ENCODE measurements at regions not wholly inside any gene's neighbourhood (a gene's known extent, or its start where the extent isn't known, plus 50 kb on each side); places are given as distances from the start of the nearest gene placed in this dataset.

GRCh38 chr5:145551714-145552113 lies 283.4 kb downstream of the PRELID2 start:
- Histone ChIP-seq H3K9me3 (replicated peaks in 1 of 3) (no peaks in the 10 kb centered on the region), H3K36me3 (replicated peaks in 1 of 2) (no peaks in the 10 kb centered on the region), H3K27me3 (no peaks in the 10 kb centered on the region), H3K27ac (no peak overlapping the region), H3K4me3 (no peak overlapping the region), H3K4me1 (replicated peaks in 1 of 2) (no peaks in the 10 kb centered on the region)
- TF ChIP-seq CTCF (IDR thresholded peaks at IDR 0.05) (no peak), POLR2A (IDR thresholded peaks at IDR 0.05) (no peak)
- intact Hi-C loops (cut with DNase I): no loop called here
- DNase-seq: no peak
- WGBS, 4 donors: 73 to 91% (median 82%) methylated on average over 1 of the region's 1 CpG

- intact Hi-C loops (cut with DNase I): no loop called here
- no peak for TF ChIP-seq CTCF (IDR thresholded peaks at IDR 0.05)
- TF ChIP-seq POLR2A (IDR thresholded peaks at IDR 0.05): no peak
- DNase-seq: no peak
Observed at GRCh38 chr5:145548097-145548496, 287.0 kb downstream of the PRELID2 start.

GRCh38 chr5:145544401-145544800 lies 290.7 kb downstream of the PRELID2 start:
- H3K4me1 ChIP-seq (replicated peaks in 1 of 2): no peaks in the 10 kb centered on the region
- H3K4me3 ChIP-seq: no peak overlapping the region
- H3K36me3 ChIP-seq (replicated peaks in 1 of 2): no peaks in the 10 kb centered on the region
- DNase-seq: no peak
- intact Hi-C loops (cut with DNase I): no loop called here
- TF ChIP-seq POLR2A (IDR thresholded peaks at IDR 0.05) (no peak), CTCF (IDR thresholded peaks at IDR 0.05) (no peak)
- H3K9me3 ChIP-seq (replicated peaks in 1 of 3): no peaks in the 10 kb centered on the region
- no peaks in the 10 kb centered on the region for H3K27me3 ChIP-seq
- H3K27ac ChIP-seq: no peak overlapping the region

More at GRCh38 chr5:145548097-145548496, 287.0 kb downstream of the PRELID2 start:
- no peak overlapping the region for H3K4me3 ChIP-seq
- no peak overlapping the region for H3K27ac ChIP-seq
- no peaks in the 10 kb centered on the region for H3K27me3 ChIP-seq
- no peaks in the 10 kb centered on the region for H3K36me3 ChIP-seq (replicated peaks in 1 of 2)
- H3K4me1 ChIP-seq (replicated peaks in 1 of 2): no peaks in the 10 kb centered on the region
- no peaks in the 10 kb centered on the region for H3K9me3 ChIP-seq (replicated peaks in 1 of 3)

- TF ChIP-seq POLR2A (IDR thresholded peaks at IDR 0.05) (no peak), CTCF (IDR thresholded peaks at IDR 0.05) (no peak)
- no peak for DNase-seq
- no peaks in the 10 kb centered on the region for H3K9me3 ChIP-seq (replicated peaks in 1 of 3)
- no peaks in the 10 kb centered on the region for H3K27me3 ChIP-seq
- intact Hi-C loops (cut with DNase I): no loop called here
- H3K27ac ChIP-seq: no peak overlapping the region
- WGBS, 4 donors: 87 to 90% (median 89%) methylated on average over 3 of the region's 3 CpGs
- H3K36me3 ChIP-seq (replicated peaks in 1 of 2): no peaks in the 10 kb centered on the region
- H3K4me1 ChIP-seq (replicated peaks in 1 of 2): no peaks in the 10 kb centered on the region
- no peak overlapping the region for H3K4me3 ChIP-seq
Observed at GRCh38 chr5:145543968-145544367, 291.2 kb downstream of the PRELID2 start.
